MM.1S (cell line): ENCODE measurements at regions not wholly inside any gene's neighbourhood (a gene's known extent, or its start where the extent isn't known, plus 50 kb on each side); places are given as distances from the start of the nearest gene placed in this dataset.

Experiments used
- DNase-seq: peaks from one replicate; pipeline ENCODE4 v3.0.0-alpha.2; 2015
- H2AFZ ChIP-seq: fragments of 300-600 bp; sonication (generic); 2 replicates; pipeline ENCODE4 v1.6.0; 2016; ENCODE audit warnings: antibody characterized with exemption, low read length
- H3F3A ChIP-seq: fragments of 300-600 bp; sonication (generic); 2 replicates; pipeline ENCODE4 v1.6.1; 2016; ENCODE audit warnings: mild to moderate bottlenecking, antibody characterized with exemption, low read length, moderate library complexity, mixed read lengths; ENCODE audit not compliant: insufficient read depth
- H3K27ac ChIP-seq: fragments of 300-600 bp; sonication (generic); 2 replicates; pipeline ENCODE4 v1.5.1; 2016; ENCODE audit warnings: mild to moderate bottlenecking, low read length
- H3K27me3 ChIP-seq: fragments of 300-600 bp; sonication (generic); replicated peaks from 2 replicates; pipeline ENCODE4 v1.6.0; 2016; ENCODE audit warnings: low read length; ENCODE audit not compliant: insufficient read depth
- H3K36me3 ChIP-seq: fragments of 300-600 bp; sonication (generic); replicated peaks from 2 replicates; pipeline ENCODE4 v1.6.1; 2016; ENCODE audit warnings: mild to moderate bottlenecking, low read length, mixed read lengths; ENCODE audit not compliant: insufficient read depth
- H3K4me1 ChIP-seq: fragments of 300-600 bp; sonication (generic); 2 replicates; pipeline ENCODE4 v1.6.1; 2016; ENCODE audit warnings: low read length, mixed read lengths
- H3K4me2 ChIP-seq: fragments of 300-600 bp; sonication (generic); 2 replicates; pipeline ENCODE4 v1.6.0; 2016; ENCODE audit warnings: low read depth, low read length
- H3K4me3 ChIP-seq: fragments of 300-600 bp; sonication (generic); 2 replicates; pipeline ENCODE4 v1.5.1; 2016; ENCODE audit warnings: low read length, mixed read lengths
- H3K79me2 ChIP-seq: fragments of 300-600 bp; sonication (generic); 2 replicates; pipeline ENCODE4 v1.6.1; 2016; ENCODE audit warnings: mixed run types, low read length, mixed read lengths
- H3K9ac ChIP-seq: fragments of 300-600 bp; sonication (generic); 2 replicates; pipeline ENCODE4 v1.6.1; 2016; ENCODE audit warnings: low read length, mixed read lengths
- H3K9me2 ChIP-seq: fragments of 300-600 bp; sonication (generic); replicated peaks from 2 replicates; pipeline ENCODE4 v1.6.1; 2016; ENCODE audit warnings: mild to moderate bottlenecking, low read length, mixed read lengths; ENCODE audit not compliant: insufficient read depth
- H3K9me3 ChIP-seq: fragments of 300-600 bp; sonication (generic); replicated peaks from 2 replicates; pipeline ENCODE4 v1.6.1; 2016; ENCODE audit warnings: mild to moderate bottlenecking, low read length, mixed read lengths; ENCODE audit not compliant: insufficient read depth
- H4K20me1 ChIP-seq: fragments of 300-600 bp; sonication (generic); 2 replicates; pipeline ENCODE4 v1.6.1; 2016; ENCODE audit warnings: mild to moderate bottlenecking, low read length, moderate library complexity, mixed read lengths; ENCODE audit not compliant: insufficient read depth
- EZH2 ChIP-seq: fragments of 300-600 bp; sonication (generic); optimal IDR thresholded peaks from 2 replicates; pipeline ENCODE3; 2017; ENCODE audit warnings: low read depth, mild to moderate bottlenecking, antibody characterized with exemption, low read length, mixed read lengths
- EZH2phosphoT487 ChIP-seq: fragments of 300-600 bp; sonication (generic); IDR thresholded peaks from 2 replicates; pipeline ENCODE4 v1.6.1; 2018; ENCODE audit warnings: antibody characterized with exemption, low read length
- TF ChIP-seq, protein P1 (sequence below): fragments of 300-600 bp; sonication (generic); IDR thresholded peaks from 2 replicates; pipeline ENCODE4 v1.5.1; 2016; ENCODE audit warnings: antibody characterized with exemption, low read length, mixed read lengths

DNA sequence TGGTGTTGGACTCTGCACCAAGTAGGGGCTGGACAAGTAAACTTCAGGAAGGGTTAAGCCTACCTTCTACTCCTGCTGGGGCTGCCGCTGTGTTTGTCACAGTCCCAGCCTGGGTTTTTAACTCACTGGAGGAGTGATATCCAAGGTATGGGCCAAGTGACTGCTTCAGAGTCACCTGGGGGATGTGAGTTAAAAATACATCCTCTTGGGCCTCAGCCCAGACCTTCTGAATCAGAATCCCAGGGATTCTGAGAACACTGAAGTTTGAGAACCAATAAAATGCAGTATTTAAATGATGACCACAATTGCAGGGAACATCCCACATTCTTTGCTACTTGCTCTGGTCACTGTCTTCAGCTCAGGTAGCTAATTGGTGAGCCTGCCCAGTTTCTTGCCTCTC, 95.1 kb upstream of the DNAH5 start:
- Histone ChIP-seq H3K79me2 (no peaks in the 10 kb centered on the region), H3K9me2 (no peaks in the 10 kb centered on the region), H3K4me3 (no peak overlapping the region), H3K36me3 (no peaks in the 10 kb centered on the region), H3F3A (no peaks in the 10 kb centered on the region), H2AFZ (no peak overlapping the region), H3K9me3 (no peaks in the 10 kb centered on the region), H3K27me3 (no peaks in the 10 kb centered on the region), H3K4me2 (no peak overlapping the region), H3K4me1 (no peaks in the 10 kb centered on the region), H3K9ac (no peak overlapping the region), H3K27ac (no peak overlapping the region), H4K20me1 (no peaks in the 10 kb centered on the region)
- no peak for TF ChIP-seq EZH2
- TF ChIP-seq, protein P1, sequence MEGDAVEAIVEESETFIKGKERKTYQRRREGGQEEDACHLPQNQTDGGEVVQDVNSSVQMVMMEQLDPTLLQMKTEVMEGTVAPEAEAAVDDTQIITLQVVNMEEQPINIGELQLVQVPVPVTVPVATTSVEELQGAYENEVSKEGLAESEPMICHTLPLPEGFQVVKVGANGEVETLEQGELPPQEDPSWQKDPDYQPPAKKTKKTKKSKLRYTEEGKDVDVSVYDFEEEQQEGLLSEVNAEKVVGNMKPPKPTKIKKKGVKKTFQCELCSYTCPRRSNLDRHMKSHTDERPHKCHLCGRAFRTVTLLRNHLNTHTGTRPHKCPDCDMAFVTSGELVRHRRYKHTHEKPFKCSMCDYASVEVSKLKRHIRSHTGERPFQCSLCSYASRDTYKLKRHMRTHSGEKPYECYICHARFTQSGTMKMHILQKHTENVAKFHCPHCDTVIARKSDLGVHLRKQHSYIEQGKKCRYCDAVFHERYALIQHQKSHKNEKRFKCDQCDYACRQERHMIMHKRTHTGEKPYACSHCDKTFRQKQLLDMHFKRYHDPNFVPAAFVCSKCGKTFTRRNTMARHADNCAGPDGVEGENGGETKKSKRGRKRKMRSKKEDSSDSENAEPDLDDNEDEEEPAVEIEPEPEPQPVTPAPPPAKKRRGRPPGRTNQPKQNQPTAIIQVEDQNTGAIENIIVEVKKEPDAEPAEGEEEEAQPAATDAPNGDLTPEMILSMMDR, result no peak
- no peak for TF ChIP-seq EZH2phosphoT487
- no peak for DNase-seq

DNA sequence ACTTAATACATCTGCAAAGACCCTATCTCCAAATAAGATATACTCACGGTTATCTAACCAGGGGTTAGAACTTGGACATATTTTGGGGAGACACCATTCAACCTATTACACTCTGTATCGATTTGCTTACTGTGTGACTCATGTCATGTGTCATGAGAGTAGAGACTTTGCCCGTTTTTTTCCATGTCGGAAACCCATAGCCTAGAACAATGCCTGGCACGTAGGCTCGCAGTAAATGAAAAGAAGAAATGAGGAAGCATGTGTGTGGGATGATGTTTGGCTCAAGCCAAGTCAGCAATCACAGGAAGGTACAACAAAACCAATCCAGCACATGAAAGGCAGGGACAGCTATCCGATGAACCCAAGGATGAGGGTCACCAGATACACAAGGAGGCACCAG, 94.6 kb upstream of the DNAH5 start:
- DNase-seq, result no peak
- no peak overlapping the region for H3K9ac ChIP-seq
- no peaks in the 10 kb centered on the region for H3K9me2 ChIP-seq
- H3K4me1 ChIP-seq, result no peaks in the 10 kb centered on the region
- no peaks in the 10 kb centered on the region for H3K79me2 ChIP-seq
- TF ChIP-seq EZH2 (no peak), EZH2phosphoT487 (no peak)
- TF ChIP-seq, protein P1, result no peak
- no peak overlapping the region for H3K4me3 ChIP-seq
- no peaks in the 10 kb centered on the region for H3K9me3 ChIP-seq
- H3K4me2 ChIP-seq, result no peak overlapping the region
- H3F3A ChIP-seq, result no peaks in the 10 kb centered on the region
- H2AFZ ChIP-seq, result no peak overlapping the region
- no peak overlapping the region for H3K27ac ChIP-seq
- no peaks in the 10 kb centered on the region for H3K36me3 ChIP-seq
- no peaks in the 10 kb centered on the region for H4K20me1 ChIP-seq
- H3K27me3 ChIP-seq, result no peaks in the 10 kb centered on the region

DNA sequence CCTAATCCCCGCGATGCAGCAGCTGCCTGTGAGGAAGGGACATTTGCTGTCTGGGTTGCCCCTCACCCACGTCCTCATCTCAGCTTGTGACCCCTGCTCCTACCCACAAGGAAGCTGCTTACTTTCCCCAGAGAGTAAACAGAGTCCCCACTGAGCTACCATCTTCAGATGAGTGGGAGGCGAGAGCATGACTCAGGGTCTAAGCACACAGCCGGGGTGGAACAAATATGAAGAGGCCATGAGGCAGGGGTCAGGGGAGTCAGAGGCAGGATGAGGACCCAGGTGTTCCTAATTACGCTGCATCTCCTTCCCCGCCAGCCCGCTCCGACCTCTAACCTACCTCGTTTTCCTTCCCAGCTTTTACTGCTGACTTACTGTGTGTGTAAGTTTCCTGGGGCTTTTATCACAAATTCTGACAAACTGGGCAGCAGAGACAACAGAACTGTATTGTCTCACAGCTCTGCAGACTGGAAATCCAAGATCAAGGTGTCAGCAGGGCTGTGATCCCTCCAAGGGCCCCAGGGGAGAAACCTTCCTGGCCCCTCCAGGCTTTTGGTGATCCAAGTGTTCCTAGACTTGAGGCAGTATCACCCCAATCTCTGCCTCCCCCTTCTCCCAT, 94.0 kb upstream of the DNAH5 start:
- no peaks in the 10 kb centered on the region for H3K36me3 ChIP-seq
- no peaks in the 10 kb centered on the region for H3K27me3 ChIP-seq
- H2AFZ ChIP-seq, result no peak overlapping the region
- H3K4me3 ChIP-seq, result no peak overlapping the region
- TF ChIP-seq, protein P1, result no peak
- no peak for TF ChIP-seq EZH2
- no peak for TF ChIP-seq EZH2phosphoT487
- H3K9me2 ChIP-seq, result no peaks in the 10 kb centered on the region
- no peaks in the 10 kb centered on the region for H3F3A ChIP-seq
- H3K9me3 ChIP-seq, result no peaks in the 10 kb centered on the region
- no peak overlapping the region for H3K9ac ChIP-seq
- H3K4me2 ChIP-seq, result no peak overlapping the region
- no peaks in the 10 kb centered on the region for H4K20me1 ChIP-seq
- DNase-seq, result no peak
- no peaks in the 10 kb centered on the region for H3K4me1 ChIP-seq
- H3K79me2 ChIP-seq, result no peaks in the 10 kb centered on the region
- no peak overlapping the region for H3K27ac ChIP-seq
